Fibroblast of the aortic adventitia (primary cell): ENCODE measurements at regions not wholly inside any gene's neighbourhood (a gene's known extent, or its start where the extent isn't known, plus 50 kb on each side); places are given as distances from the start of the nearest gene placed in this dataset.

ENCODE experiments used
- DNase-seq: peaks from one replicate; pipeline ENCODE4 v3.0.0-alpha.2; 2010; ENCODE audit warnings: low read depth
- H3K4me3 ChIP-seq: 2 replicates; pipeline ENCODE4 v1.5.1; 2011; ENCODE audit warnings: low read depth, mild to moderate bottlenecking, control low read depth, low read length, moderate library complexity
- CTCF ChIP-seq: IDR thresholded peaks from 2 replicates; pipeline ENCODE4 v1.5.1; 2011; ENCODE audit warnings: mild to moderate bottlenecking, low read length, control low read depth, inconsistent platforms; ENCODE audit not compliant: insufficient read depth

- no peak overlapping the region for H3K4me3 ChIP-seq
- no peak for DNase-seq
- no peak for TF ChIP-seq CTCF
Observed at GRCh38 chr19:27694361-27695055, 1518.4 kb downstream of the UQCRFS1 start.

DNA sequence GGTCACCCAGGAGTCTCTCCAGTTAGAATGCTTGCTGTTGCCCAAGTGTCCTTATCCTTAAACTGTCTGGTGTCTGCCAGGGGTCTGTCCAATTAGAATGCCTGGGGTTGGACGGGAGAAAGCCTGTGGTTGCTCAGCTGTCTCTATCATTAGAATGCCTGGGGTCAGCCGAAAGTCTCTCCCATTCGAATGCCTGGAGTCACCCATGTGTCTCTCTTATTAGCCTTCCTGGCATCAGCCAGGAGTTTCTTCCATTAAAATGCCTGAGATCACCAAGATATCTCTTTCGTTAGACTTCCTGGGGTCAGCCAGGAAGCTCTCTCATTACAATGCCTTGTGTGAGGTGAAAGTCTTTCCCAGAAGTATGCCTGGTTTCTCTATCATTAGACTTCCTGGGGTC, 1521.0 kb downstream of the UQCRFS1 start:
- no peak for DNase-seq
- H3K4me3 ChIP-seq: no peak overlapping the region
- TF ChIP-seq CTCF: no peak

DNA sequence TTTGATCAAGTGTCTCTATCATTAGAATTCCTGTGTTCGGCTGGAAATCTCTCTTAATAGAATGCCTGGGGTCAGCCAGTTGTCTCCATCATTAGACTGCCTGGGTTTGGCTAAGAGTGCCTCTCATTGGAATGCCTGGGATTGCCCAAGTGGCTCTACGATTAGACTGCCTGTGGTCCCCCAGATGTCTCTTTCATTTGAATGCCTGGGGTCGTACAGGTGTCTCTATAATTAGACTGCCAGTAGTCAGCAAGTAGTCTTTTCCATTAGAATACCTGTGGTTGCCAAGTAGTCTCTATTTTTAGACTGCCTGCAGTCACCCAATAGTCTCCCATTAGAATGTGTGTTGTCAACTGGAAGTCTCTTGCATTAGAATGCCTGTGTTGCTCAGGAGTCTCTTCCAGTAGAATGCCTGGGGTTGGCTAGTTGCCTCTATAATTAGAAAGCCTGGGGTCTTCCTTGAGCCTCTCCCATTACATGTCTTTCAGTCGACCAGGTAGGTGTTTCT, 1523.2 kb downstream of the UQCRFS1 start:
- no peak overlapping the region for H3K4me3 ChIP-seq
- no peak for TF ChIP-seq CTCF
- no peak for DNase-seq

- DNase-seq: no peak
- H3K4me3 ChIP-seq: no peak overlapping the region
- no peak for TF ChIP-seq CTCF
Observed at GRCh38 chr19:27684293-27684692, 1528.7 kb downstream of the UQCRFS1 start.

- no peak overlapping the region for H3K4me3 ChIP-seq
- no peak for DNase-seq
- TF ChIP-seq CTCF: no peak
Observed at GRCh38 chr19:27681972-27682371, 1531.0 kb downstream of the UQCRFS1 start.

DNA sequence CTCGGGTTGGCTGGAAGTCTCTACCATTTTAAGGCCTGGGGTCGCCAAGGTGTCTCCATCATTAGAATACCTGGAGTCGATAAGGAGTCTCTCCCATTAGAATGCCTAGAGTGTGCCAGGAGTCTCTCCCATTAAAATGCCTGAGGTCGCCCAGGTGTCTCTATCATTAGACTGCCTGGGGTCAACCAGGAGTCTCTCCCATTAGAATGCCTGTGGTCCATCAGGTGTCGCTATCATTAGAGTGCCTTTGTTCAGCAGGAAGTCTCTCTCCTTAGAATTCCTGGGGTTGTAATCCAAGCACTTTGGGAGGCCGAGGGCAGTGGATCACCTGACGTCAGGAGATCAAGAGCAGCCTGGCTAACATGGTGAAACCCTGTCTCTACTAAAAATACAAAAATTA, 1533.0 kb downstream of the UQCRFS1 start:
- DNase-seq: no peak
- no peak for TF ChIP-seq CTCF
- no peak overlapping the region for H3K4me3 ChIP-seq

GRCh38 chr19:27679399-27679798, 1533.6 kb downstream of the UQCRFS1 start:
- H3K4me3 ChIP-seq: no peak overlapping the region
- TF ChIP-seq CTCF: no peak
- DNase-seq: no peak
